ENCODE measurements at regions not wholly inside any gene's neighbourhood (a gene's known extent, or its start where the extent isn't known, plus 50 kb on each side); places are given as distances from the start of the nearest gene placed in this dataset.
"Not testable (repeated sequence)": the region's sequence is repeated elsewhere in the genome, so short reads cannot be mapped to it uniquely, and the experiment has no call there.

DNA sequence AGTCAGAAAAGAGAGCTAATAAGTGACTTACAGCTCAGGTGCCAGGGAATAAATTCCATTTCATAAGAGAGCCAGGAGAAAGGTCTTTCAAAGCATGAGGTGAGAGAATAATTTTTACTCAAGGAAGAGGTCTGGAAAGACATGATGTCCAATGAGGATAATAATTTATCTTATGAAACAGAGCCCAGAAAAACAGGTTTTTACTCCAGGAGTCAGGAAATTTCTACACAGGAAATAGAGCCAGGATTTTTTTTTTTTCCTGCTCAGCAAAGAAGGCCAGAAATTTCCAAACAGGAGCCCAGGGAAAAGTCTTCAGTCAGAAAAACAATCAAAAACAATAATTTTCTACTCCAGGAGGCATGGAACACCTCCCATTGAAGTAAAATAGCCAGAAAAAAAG, 1185.7 kb upstream of the TSPY4 start:
- no peak for DNase-seq

DNA sequence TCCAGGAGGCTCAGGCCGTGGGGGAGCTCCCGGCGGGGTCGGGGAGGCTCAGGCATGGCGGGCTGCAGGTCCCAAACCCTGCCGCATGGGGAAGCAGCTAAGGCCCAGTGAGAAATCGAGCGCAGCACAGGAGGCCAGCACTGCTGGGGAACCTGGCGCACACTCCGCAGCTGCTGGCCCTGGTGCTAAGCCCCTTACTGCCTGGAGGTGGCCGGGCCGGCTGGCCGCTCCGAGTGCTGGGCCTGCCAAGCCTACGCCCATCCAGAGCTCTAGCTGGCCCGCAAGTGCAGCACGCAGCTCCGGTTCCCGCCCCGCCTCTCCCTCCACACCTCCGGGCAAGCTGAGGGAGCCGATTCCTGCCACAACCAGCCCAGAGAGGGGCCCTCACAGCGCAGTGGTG, 1208.7 kb upstream of the TSPY4 start:
- DNase-seq, result no peak

DNA sequence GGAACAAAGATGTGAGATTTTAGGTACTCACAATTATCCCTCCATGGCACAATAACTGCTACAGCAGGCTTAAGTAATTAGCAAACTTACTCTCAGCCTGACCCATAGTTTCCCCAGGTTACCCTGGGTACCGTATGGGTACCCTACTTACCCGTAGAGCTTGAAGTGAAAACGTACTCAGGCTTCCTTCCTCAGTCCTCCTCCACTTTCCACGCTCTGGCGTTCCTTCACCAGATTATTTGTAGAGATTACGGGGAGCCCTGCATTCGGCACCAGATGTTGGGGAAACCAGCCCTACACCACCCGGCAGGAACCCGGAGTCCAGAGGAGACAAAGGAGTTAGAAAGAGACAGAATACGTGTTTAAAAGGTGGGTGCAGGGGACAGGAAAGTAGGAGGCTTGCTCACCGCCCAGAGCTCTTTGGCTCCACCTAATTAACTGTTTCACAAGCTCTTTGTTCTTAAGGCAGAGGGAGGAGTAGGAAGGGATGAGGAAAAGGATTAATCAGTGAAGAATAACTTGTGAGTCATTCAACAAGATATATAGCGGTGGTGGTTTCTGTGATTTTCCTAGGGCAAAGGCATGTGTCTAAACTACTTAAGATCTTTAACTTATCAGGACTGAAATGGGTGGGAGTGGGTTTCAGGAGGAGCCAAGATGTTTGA, 1211.2 kb upstream of the TSPY4 start:
- DNase-seq, result no peak

DNA sequence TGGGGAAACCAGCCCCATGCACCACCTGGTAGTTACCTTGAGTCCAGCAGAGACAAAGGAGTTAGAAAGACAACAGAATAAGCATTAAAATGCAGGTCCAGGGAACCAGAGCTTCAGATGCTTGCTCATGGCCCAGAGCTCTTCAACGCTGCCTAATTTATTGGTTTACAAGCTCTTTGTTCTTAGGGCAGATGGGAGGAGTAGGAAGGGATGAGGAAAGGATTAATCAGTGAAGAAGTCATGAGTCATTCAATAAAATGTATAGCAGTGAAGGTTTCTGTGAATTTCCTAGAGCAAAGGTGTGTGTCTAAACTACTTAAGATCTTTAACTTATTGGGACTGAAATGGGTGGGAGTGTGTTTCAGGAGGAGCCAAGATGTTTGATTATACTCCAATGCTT, 1210.3 kb upstream of the AMELY start:
- no peak for DNase-seq

DNA sequence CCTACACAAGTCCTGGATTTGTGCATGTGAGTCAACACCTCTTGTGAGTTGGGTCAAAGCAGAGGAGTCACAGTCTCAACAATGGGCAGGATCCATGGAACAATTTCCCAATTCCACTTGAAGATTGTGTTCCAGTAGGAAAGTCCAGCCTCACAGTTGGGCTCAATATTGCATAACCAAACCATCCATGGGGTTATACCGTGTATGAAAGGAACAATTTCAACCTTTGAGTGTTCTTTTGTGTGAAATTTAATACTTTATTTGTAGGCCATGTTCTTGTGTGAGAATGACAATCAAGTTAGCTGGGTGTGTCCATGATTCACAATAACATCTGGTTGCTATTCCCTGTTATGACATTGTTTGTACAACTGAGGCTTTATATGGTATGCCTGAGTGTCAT, 1182.9 kb upstream of the AMELY start:
- no peak for DNase-seq

DNA sequence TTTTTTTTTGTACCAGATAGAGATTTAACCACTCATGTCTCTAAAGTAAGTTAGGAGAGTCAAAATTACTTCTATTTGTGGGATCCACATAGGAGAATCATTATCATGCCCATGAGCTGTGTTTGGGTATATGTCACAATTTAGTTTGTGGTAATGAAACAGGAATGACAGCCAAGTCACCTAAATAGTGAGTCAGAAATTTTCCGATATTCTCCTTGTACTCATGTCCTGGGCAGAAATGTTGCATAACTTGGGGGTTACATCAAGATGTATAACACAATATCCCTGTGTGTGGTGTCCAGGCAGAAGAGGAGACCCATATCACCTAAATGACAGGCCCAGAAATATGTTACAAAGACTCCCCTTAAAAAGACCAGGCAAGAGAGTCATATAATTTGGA, 1181.4 kb upstream of the AMELY start:
- no peak for DNase-seq

DNA sequence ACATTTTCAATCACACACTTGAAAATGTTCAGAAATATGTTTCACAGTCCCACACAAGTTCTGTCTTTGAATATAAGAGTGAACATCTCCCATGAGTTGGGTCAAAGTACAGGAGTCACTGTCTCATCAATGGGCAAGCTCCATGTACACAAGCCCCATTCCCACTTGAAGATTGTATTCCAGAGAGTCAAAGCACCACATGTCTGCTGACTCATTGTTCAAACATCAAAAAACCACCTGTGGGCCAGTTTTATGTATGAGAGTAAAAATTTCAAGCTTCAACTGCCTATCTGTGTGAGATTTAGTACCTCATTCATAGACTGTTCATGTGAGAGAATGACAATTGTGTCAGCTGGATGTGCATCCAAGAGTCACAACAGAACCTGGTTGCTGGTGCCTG, 1174.4 kb upstream of the AMELY start:
- no peak for DNase-seq

DNA sequence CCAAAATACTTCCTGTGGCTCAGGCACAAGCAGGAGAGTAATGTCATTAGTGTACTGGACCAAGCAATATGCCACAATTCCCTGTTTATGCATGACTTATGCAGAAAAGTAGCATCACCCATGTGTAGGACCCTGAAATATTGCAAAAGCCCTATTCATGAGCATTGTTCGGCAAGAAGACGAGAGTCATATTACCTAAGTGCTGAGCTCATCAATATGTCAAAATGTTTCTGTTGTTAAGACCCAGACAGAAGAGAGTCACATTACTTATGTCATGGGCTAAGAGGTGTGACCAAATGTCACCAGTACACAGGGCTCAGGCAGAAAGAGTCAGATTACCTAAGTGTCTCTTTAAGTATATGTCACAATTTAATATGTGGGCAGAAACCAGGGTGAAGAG, 1172.6 kb upstream of the AMELY start:
- no peak for DNase-seq

DNA sequence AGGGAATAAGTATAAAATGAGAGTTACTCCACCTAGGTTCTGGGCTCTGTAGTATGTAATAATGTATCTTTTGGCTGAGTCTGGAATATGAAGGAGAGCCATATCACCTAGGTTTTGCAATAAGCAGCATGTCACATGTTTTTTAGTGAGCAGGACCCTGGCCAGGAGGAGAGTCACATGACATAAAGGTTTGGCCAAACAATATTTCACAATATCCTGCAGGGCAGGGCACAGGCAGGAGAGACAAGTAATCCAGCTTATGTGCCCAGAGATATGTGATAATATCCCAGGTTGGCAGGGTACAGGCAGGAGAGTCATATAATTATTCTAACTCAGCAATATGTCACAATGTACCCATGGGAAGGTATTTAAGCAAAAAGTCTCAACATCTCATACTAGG, 1169.6 kb upstream of the AMELY start:
- DNase-seq, result no peak

DNA sequence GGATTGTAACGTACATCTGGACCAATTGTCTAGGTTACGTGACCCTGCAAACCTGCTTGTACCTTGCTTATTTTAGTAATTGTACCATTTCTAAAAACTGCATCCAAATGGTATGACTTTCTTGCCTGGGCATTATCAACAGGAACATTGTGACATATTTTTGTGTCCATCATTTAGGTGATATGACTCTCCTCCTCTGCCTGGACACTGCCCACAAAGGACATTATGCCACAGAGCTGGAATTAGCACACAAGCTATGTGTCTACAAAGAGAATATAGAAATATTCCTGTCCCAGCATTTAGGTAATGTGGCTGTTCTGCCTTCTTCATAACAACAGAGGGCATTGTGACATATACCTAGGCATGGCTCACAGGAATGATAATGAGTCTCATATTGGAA, 1153.7 kb upstream of the AMELY start:
- no peak for DNase-seq

DNA sequence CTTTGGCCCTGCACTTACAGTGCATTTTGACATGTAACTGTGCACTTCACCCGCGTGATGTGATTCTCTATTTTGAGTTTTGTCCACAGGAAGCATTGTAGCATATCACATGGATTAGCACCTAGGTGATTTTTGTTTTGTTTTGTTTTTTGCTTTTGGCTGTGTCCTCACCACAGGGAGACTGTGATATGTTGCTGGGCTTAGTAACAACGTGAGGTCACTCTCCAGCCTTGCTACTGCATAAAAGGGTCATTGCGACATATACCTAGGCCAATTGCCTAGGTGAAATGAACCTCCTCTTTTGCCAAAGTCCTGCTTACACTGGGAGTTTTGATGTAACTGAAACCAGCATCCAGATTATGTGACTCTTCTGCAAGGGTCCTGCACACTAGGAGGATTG, 1152.9 kb upstream of the AMELY start:
- DNase-seq, result no peak

DNA sequence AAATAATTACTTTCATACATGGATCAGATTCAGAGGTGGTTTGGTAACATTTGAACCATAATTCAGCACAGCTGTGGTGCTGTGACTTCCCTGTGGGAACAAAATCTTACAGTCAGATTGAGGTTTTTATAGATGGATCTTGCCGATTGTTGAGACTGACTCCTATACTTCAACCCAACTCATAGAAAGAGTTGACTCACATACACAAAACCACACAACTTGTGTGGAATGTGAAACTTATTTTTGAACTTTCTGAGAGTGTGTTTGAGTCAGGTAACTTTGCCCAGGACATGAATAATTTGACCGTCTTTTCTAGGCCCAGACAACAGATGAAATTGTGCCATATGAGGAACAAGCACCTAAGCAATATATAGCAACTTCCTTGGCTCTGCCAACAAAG, 1152.4 kb upstream of the AMELY start:
- DNase-seq, result no peak

DNA sequence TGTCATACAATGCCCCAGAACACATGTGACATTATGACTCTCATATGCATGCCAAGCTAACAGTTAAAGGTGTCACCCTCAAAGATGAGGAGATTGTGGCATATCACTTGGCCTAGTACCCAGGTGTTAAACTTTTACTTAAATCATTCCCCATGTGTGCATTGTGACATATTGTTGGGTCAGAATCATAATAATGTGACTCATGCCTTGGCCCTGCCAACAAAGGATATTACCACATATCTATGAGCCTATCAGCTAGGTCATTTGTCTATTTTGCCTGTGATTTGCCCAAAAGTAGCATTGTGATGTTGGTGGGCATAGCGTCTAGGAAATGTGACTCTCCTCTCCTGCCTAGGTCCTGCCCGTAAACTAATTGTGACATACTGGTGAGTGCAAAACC, 1147.1 kb upstream of the AMELY start:
- no peak for DNase-seq

DNA sequence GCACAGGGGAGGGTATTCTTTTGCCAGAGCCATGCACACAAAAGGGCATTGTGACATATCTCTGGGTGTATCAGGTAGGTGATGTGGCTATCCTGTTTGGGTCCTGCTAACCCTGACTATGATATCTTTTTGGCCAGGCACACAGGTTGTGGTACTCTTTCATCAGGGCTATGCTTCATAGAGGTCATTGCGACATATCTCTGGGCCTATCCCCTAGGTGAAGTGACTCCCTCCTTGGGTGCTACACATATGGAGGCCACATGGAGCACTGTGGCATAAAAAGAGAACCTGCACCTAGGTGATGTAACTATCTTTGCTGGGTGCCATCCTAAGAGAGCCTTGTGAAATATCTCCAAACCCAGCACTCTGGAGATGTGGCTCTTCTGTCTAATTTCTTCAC, 1139.8 kb upstream of the AMELY start:
- DNase-seq, result no peak

DNA sequence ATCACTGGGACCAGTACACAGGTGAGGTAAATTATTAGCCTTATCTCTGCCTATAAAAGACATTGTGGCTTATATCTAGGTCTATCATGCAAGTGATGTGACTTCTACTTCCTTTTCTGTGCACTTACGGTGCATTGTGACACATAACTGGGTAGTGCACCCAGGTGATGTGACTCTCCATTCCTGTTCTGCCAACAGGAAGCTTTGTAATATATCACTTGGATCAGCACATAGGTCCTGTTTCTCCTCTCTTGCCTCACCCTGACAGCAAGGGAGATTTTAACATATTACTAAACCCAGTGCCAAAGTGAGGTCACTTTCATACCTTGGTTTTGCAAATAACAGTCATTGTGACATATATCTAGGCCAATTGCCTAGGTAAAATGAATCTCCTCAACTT, 1129.7 kb upstream of the AMELY start:
- DNase-seq, result no peak

DNA sequence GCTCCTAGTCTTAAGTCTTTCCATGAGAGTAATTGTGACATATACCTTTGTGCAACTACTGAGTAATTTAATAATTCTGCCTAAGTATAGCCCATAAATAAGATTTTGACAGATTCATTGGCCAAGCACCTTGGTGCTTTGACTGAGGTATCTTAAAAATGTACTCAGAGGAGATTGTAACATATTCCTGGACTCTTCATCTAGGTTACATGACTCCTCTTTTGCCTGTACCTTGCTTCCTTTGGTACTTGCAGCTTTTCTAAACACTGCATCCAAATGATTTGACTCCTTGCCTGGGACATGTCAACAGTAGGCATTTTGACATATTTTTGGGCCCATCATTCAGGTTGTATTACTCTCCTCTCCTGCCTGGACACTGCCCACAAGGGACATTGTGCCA, 1125.0 kb upstream of the AMELY start:
- DNase-seq, result no peak

DNA sequence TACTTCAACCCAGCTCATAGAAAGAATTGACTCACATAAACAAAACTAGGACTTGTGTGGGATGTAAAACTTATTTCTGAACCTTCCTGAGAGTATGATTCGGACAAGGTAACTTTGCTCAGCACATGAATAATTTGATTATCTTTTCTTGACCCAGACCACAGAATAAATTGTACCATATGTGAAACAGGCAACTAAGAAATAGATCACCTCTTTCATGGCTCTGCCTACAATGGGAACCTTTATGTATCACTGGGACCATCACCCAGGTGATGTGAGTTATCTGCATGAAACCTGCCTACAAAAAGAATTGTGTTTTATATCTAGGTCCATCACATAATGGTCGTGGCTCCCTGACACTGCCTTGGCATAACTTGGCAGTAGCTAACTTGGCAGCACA, 1124.1 kb upstream of the AMELY start:
- DNase-seq, result no peak

DNA sequence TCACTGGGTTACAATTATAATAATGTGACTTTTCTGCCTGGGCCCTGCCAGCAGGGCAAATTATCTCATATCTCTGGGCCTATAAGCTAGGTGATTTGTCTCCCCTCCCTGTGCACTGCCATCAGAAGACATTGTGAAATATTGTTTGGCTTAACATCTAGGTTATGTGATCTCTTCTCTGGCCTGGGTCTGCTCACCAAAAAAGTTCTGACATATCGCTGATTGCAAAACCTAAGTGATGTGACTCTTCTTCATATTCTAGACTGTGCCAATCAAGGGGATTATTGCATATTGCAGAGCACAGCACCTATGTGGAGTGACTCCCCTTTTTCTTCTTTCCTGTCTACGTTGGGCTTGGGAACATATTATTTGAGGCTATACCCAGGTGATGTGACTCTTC, 1123.1 kb upstream of the AMELY start:
- DNase-seq, result no peak

DNA sequence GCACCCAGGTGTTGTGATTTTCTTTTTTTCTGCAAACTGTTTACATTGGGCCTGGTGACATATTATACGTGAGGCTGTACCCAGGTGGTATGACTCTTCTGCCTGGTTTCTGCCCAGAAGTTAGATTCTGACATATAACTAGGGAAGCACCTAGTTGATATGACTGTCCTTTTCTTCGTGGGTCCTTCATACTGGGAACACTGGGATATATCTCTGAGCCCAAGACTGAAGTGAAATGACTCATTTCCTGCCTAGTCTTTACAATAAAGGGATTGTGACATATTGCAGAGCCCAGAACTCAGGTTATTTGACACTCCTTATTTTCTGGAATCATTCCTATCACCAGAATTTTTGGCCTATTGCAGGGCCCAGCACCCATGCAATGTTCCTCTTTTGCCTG, 1121.6 kb upstream of the AMELY start:
- DNase-seq, result no peak

DNA sequence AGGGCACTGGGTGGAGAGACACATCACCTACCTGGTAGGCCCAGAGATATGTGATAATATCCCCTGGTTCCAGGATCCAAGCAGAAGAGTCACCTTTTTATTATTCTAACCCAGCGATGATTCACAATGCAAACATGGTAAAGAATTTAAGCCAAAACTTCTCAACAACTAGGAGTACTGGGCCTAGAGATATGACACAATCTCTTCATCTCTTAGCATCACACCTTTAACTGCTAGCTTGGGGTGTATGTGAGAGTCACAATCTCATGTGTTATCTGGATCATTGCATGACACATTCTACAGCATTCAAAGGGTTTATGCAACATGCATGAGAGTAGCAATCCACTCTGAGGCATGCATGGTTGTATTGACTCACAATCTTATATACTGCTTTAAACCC, 1109.0 kb upstream of the AMELY start:
- DNase-seq, result no peak

DNA sequence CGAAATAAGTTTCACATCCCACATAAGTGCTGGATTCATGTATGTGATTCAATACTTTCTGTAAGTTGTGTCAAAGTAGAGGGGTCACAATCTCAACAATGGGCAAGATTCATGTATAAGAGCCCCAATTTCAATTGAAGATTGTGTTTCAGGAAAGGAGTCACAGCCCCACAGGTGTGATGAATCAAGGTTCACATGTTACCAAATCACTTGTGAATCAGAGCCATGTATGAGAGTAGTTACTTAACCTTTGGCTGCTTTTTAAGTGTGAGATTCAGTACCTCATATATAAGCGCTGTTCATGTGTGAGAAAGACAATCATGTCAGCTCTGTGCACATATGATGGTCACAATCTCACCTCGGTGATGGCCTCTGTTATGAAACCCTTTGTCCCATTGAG, 1100.0 kb upstream of the AMELY start:
- no peak for DNase-seq

DNA sequence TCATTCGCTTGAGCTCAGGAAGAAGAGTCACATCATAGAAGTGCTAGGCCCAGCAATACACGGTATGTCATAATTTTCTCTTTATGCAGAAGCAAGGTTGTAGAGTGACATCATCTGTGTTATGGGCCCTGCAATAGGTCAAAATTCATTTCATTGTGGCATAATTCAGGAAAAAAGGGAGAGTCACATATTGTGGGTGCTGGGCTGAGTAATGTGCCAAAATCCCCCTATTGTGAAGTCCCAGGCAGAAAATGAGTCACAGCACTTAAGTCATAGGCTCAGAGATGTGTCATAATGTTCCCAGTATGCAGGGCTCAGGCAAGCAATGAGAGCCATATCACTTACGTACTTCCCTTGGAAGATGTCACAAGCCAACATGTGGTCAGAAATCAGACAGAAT, 1092.6 kb upstream of the AMELY start:
- no peak for DNase-seq

DNA sequence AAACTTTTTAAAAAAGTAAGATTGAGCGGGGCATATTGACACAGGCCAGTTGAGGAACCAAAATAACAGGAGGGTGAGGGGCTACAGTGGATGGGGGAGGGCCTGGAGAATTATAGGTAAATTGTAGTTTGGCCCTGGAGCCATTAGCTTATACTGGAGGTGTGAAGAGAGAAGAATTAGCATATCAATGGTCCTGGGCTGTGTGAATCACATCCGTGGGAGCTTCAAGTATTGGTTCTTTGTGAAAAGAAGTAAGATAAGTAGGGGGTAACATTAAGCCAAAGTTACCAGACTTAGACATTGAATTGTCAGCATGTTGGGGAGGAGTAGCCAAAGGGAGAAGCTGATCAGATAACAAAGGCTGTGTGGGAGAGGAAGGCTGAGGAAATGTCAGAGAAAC, 1085.2 kb upstream of the AMELY start:
- DNase-seq, result no peak

DNA sequence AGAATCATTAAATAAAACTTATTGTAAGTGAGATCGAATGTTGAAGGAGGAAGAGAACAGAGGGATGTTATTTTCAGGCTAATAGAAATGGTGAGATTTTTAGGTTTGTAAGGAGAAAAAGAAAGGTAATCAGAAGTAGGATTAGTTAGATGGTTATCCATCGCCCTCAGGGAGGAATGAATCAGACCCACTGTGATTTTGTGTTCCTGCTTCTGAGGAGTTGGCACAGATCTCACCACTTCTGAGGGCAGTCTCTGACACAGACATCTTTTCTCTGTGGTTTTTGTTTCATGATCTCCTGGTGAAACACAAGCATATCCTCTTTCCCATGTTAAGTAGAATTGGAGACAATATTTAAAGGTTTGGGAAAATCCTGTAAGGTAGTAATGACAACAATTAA, 1083.2 kb upstream of the AMELY start:
- DNase-seq, result not testable (repeated sequence)

DNA sequence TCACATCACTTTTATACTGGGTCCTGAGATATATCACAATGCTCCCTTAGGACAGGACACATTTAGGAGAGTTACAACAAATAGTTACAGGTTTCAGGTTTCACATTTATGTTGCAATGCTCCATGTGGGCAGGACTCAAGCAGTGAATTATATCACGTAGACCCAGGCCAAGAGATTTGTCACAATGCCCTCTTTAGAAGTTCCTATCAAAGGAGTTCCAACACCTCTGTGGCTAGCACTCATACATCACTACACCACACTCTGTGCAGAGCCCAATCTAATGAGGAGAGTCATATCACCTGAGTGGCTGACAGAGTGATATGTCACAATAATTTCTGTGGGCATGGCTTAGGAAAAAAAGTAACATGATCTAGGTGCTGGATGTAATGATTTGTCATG, 1068.2 kb upstream of the AMELY start:
- DNase-seq, result no peak

Measured in right kidney (tissue), 1 donor.